ENCODE measurements at regions not wholly inside any gene's neighbourhood (a gene's known extent, or its start where the extent isn't known, plus 50 kb on each side); places are given as distances from the start of the nearest gene placed in this dataset.

DNA sequence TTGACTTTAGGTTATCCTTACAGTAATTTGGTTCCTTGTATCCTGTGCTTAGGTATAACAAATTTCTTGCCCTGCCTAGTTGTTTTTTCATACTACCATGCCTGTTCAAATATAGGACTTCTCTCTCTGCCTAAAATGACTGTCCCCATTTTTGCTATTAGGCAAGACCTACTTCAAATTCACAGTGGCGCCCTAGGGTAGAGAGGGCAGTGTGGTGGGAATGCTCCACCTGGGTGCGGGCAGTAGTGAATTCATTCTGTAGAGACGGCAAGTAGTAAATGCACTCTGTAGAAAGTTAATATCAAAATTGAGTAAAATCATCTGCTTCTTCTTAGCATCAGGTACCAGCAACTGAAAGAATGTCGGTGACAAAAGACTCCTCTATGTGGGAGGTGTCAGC is 120.4 kb upstream of the RHOBTB1 start:
- no peak overlapping the region for H3K4me3 ChIP-seq (ENCODE audit: low read depth, low read length)
- TF ChIP-seq, protein P1, sequence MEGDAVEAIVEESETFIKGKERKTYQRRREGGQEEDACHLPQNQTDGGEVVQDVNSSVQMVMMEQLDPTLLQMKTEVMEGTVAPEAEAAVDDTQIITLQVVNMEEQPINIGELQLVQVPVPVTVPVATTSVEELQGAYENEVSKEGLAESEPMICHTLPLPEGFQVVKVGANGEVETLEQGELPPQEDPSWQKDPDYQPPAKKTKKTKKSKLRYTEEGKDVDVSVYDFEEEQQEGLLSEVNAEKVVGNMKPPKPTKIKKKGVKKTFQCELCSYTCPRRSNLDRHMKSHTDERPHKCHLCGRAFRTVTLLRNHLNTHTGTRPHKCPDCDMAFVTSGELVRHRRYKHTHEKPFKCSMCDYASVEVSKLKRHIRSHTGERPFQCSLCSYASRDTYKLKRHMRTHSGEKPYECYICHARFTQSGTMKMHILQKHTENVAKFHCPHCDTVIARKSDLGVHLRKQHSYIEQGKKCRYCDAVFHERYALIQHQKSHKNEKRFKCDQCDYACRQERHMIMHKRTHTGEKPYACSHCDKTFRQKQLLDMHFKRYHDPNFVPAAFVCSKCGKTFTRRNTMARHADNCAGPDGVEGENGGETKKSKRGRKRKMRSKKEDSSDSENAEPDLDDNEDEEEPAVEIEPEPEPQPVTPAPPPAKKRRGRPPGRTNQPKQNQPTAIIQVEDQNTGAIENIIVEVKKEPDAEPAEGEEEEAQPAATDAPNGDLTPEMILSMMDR (IDR thresholded peaks at IDR 0.05; ENCODE audit: borderline replicate concordance, insufficient read depth, low read depth, low read length) = no peak

DNA sequence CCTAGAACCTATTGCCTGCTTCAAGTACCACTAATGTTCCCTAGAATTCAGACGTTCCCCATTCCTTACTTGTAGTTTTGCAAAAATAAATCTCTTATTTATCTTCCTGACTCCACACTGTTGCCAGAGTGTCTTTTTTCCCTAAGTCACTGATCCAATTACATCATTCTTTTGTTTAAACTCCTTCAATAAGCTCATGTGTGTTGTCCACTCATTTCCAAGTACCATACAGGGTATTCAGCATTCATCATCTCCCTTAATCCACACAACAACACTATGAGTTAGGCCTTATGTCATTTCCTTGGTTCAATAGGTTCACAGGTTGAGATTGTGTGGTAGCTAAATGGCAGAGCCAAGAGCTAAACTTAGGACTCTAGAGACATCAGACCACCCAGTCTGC is 119.9 kb upstream of the RHOBTB1 start:
- TF ChIP-seq, protein P1 (IDR thresholded peaks at IDR 0.05; ENCODE audit: borderline replicate concordance, insufficient read depth, low read depth, low read length) = no peak

DNA sequence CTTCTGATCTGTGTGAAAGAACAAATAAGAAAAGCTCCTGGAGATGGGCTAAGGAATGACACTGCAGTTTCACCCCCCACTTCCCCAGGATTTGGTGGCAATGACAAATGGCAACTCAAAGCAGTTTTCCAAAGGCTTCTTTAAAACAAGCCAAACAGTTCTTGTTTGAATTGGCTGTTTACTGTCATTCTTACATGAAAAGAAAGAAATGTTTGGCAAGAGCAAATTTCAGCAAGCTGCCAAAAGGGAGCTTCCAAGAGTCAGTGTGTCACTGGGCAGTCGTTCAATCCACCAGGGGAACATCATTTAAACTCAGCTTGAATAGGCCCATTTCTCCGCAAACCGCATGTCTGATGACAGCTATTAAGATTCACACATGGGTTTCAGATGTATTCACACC is 119.0 kb upstream of the RHOBTB1 start:
- TF ChIP-seq, protein P1 (IDR thresholded peaks at IDR 0.05; ENCODE audit: borderline replicate concordance, insufficient read depth, low read depth, low read length) = no peak
- no peak overlapping the region for H3K4me3 ChIP-seq (ENCODE audit: low read depth, low read length)

More for the DNA sequence above, 119.9 kb upstream of the RHOBTB1 start:
- no peak overlapping the region for H3K4me3 ChIP-seq (ENCODE audit: low read depth, low read length)

DNA sequence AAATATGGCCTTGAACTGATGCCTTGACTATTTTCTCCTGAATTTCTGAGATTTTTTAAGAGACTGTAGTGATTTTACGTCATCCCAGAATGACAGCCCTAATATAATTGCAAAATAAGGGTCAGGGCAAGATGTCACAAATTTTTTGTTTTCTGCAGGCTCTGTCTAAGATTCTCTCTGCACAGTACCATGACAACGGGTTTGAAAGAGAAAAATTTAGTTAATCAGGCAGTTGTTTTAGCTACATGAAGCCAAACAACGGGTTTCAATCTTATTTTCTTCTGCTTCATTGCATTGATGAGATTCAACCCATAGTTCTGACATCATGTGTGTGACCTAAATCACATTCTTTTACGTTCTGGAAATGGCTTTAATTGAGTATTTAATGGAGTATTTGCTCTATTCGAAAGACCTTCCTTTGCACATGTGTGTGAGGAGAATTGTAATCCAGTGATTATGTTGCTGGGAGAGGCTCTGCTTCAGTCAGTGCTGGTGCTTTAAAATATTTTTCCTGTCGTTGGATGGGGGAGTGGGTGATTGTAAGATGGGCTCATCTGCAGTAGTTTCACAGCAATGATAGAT is 118.0 kb upstream of the RHOBTB1 start:
- TF ChIP-seq, protein P1 (IDR thresholded peaks at IDR 0.05; ENCODE audit: borderline replicate concordance, insufficient read depth, low read depth, low read length) = no peak
- H3K4me3 ChIP-seq (ENCODE audit: low read depth, low read length) = no peak overlapping the region

DNA sequence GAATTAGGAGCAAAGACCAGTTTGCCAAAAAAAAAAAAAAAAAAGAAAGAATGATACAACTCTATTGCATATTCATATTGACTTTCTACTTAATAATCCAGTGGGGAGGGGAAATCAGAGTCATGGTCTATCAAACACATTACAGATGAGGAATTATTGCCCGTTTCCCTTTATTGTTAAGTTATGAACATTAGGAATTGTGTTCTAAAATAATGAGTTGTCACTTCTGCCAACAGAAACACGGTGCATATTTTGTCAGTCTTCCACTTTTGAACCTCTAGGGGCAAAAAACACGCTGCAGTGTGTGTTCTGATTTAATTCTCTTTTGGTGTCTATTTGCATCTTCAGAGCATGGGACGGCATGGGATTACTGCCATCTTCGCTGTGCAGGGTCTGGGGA is 115.7 kb upstream of the RHOBTB1 start:
- no peak overlapping the region for H3K4me3 ChIP-seq (ENCODE audit: low read depth, low read length)
- TF ChIP-seq, protein P1 (IDR thresholded peaks at IDR 0.05; ENCODE audit: borderline replicate concordance, insufficient read depth, low read depth, low read length) = no peak

DNA sequence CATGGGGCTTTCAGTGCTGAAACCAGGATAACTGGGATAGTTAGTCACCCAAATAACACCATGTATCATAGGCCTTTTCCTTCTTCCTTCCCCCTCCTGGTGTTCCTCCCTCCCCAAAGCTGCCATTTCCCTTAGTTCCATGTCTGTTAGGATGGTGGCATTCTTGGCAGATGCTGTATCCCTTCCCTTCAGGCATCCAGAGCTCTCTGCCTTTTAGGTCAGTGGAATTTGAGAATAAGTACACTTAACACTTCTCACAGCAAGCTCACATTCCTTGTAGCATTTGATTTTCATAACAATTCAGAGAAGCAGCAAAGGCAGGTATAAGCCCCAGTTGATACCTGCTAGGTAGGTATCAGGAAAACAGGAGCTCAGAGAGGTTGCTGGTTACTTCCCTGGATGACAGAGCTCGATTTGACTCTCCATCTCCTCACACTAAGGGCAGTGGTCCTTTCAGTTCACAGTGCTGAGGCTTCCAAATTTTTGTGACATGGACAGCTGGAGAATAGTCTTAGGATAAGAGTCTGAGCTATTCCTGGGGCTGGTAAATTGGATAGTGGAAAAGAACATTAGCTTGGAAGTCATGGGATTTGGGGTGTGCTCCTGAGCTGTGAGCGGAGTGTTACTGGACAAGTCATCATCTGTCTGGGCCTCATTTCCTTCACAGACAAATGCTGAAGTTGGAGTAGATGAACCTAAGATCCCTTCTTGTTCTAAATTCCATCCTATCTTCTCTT is 108.7 kb upstream of the RHOBTB1 start:
- H3K4me3 ChIP-seq (ENCODE audit: low read depth, low read length) = no peak overlapping the region
- TF ChIP-seq, protein P1 (IDR thresholded peaks at IDR 0.05; ENCODE audit: borderline replicate concordance, insufficient read depth, low read depth, low read length) = no peak

DNA sequence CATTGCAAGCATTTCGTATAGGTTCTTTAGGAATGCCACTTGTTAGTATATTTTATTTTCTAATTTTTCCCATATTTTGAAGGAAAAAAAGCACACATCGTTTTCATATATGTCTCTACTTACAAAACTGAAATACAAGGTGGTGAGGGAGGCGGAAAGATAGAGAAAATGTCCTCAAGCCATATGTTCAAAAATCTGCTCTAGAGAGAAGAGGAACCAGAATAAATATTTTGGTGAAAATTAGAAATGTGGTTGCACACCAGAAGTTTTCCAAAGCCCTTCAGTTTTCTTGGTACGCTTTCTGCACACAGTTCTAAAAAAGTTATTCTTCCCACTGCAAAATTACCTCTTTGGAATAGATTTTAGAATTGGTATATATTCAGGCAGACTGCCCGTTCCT is 107.4 kb upstream of the RHOBTB1 start:
- no peak overlapping the region for H3K4me3 ChIP-seq (ENCODE audit: low read depth, low read length)
- TF ChIP-seq, protein P1 (IDR thresholded peaks at IDR 0.05; ENCODE audit: borderline replicate concordance, insufficient read depth, low read depth, low read length) = no peak

Measured in GM12875 (cell line).